ENCODE measurements at regions not wholly inside any gene's neighbourhood (a gene's known extent, or its start where the extent isn't known, plus 50 kb on each side); places are given as distances from the start of the nearest gene placed in this dataset.
"Not testable (repeated sequence)": the region's sequence is repeated elsewhere in the genome, so short reads cannot be mapped to it uniquely, and the experiment has no call there.

- Mint-ChIP-seq H3K4me3 (ENCODE audit: low read depth) (no peak overlapping the region), H3K4me1 (ENCODE audit: low read depth) (no peaks in the 10 kb centered on the region), H3K27me3 (no peaks in the 10 kb centered on the region), H3K36me3 (ENCODE audit: insufficient read depth) (no peaks in the 10 kb centered on the region), H3K27ac (no peak overlapping the region), H3K9me3 (ENCODE audit: low read depth) (peaks cover 2% of the 10 kb centered on the region)
- no peak for DNase-seq (ENCODE audit: low spot score, unreplicated experiment)
- no peak for TF ChIP-seq CTCF (IDR thresholded peaks at IDR 0.05; ENCODE audit: unreplicated experiment)
Observed at GRCh38 chr11:92596596-92597317, 372.1 kb downstream of the FAT3 start.

- H3K9me3 Mint-ChIP-seq (ENCODE audit: low read depth), result no peaks in the 10 kb centered on the region
- TF ChIP-seq CTCF (IDR thresholded peaks at IDR 0.05; ENCODE audit: unreplicated experiment), result no peak
- DNase-seq (ENCODE audit: low spot score, unreplicated experiment), result no peak
- no peaks in the 10 kb centered on the region for H3K36me3 Mint-ChIP-seq (ENCODE audit: insufficient read depth)
- H3K4me3 Mint-ChIP-seq (ENCODE audit: low read depth), result no peak overlapping the region
- no peak overlapping the region for H3K27ac Mint-ChIP-seq
- no peaks in the 10 kb centered on the region for H3K27me3 Mint-ChIP-seq
- H3K4me1 Mint-ChIP-seq (ENCODE audit: low read depth), result no peaks in the 10 kb centered on the region
Observed at GRCh38 chr11:92601048-92601447, 368.4 kb upstream of the MTNR1B start.

GRCh38 chr11:92605667-92606066 is 363.8 kb upstream of the MTNR1B start:
- TF ChIP-seq CTCF (IDR thresholded peaks at IDR 0.05; ENCODE audit: unreplicated experiment), result no peak
- no peaks in the 10 kb centered on the region for H3K4me1 Mint-ChIP-seq (ENCODE audit: low read depth)
- H3K27me3 Mint-ChIP-seq, result no peaks in the 10 kb centered on the region
- H3K36me3 Mint-ChIP-seq (ENCODE audit: insufficient read depth), result no peaks in the 10 kb centered on the region
- no peak overlapping the region for H3K4me3 Mint-ChIP-seq (ENCODE audit: low read depth)
- H3K9me3 Mint-ChIP-seq (ENCODE audit: low read depth), result no peaks in the 10 kb centered on the region
- H3K27ac Mint-ChIP-seq, result no peak overlapping the region
- DNase-seq (ENCODE audit: low spot score, unreplicated experiment), result no peak

- TF ChIP-seq CTCF (IDR thresholded peaks at IDR 0.05; ENCODE audit: unreplicated experiment), result no peak
- no peak overlapping the region for H3K4me3 Mint-ChIP-seq (ENCODE audit: low read depth)
Observed at GRCh38 chr11:92607969-92608722, 361.3 kb upstream of the MTNR1B start.

GRCh38 chr11:92611157-92611556 is 358.3 kb upstream of the MTNR1B start:
- Mint-ChIP-seq H3K27me3 (no peaks in the 10 kb centered on the region), H3K27ac (no peak overlapping the region), H3K4me3 (ENCODE audit: low read depth) (no peak overlapping the region), H3K9me3 (ENCODE audit: low read depth) (no peaks in the 10 kb centered on the region), H3K4me1 (ENCODE audit: low read depth) (no peaks in the 10 kb centered on the region), H3K36me3 (ENCODE audit: insufficient read depth) (no peaks in the 10 kb centered on the region)
- no peak for TF ChIP-seq CTCF (IDR thresholded peaks at IDR 0.05; ENCODE audit: unreplicated experiment)
- DNase-seq (ENCODE audit: low spot score, unreplicated experiment), result no peak

More at GRCh38 chr11:92607969-92608722, 361.3 kb upstream of the MTNR1B start:
- Mint-ChIP-seq H3K4me1 (ENCODE audit: low read depth) (no peaks in the 10 kb centered on the region), H3K27ac (no peak overlapping the region), H3K36me3 (ENCODE audit: insufficient read depth) (no peaks in the 10 kb centered on the region), H3K27me3 (no peaks in the 10 kb centered on the region), H3K9me3 (ENCODE audit: low read depth) (no peaks in the 10 kb centered on the region)
- DNase-seq (ENCODE audit: low spot score, unreplicated experiment), result no peak

- H3K27me3 Mint-ChIP-seq; DNase-seq (ENCODE audit: low spot score, unreplicated experiment); H3K27ac Mint-ChIP-seq; H3K36me3 Mint-ChIP-seq (ENCODE audit: insufficient read depth); H3K9me3 Mint-ChIP-seq (ENCODE audit: low read depth); H3K4me1 Mint-ChIP-seq (ENCODE audit: low read depth); H3K4me3 Mint-ChIP-seq (ENCODE audit: low read depth): not testable (repeated sequence)
Observed at GRCh38 chr11:92618020-92618419, 351.4 kb upstream of the MTNR1B start.

All from progenitor cell of endocrine pancreas (in vitro differentiated cells).